B cell (primary cell): ENCODE measurements at regions not wholly inside any gene's neighbourhood (a gene's known extent, or its start where the extent isn't known, plus 50 kb on each side); places are given as distances from the start of the nearest gene placed in this dataset.

Experiments
- EZH2 ChIP-seq: IDR thresholded peaks from 2 replicates; pipeline ENCODE4 v1.6.1; 2012; ENCODE audit warnings: borderline replicate concordance, low read depth, mild to moderate bottlenecking, moderate library complexity, low read length; ENCODE audit not compliant: insufficient read depth, poor library complexity, severe bottlenecking
- TF ChIP-seq, protein P1 (sequence below): fragments of 200-600 bp; IDR thresholded peaks from one replicate; pipeline ENCODE4 v1.8.0; 2022; ENCODE audit warnings: antibody characterized with exemption, mild to moderate bottlenecking

DNA sequence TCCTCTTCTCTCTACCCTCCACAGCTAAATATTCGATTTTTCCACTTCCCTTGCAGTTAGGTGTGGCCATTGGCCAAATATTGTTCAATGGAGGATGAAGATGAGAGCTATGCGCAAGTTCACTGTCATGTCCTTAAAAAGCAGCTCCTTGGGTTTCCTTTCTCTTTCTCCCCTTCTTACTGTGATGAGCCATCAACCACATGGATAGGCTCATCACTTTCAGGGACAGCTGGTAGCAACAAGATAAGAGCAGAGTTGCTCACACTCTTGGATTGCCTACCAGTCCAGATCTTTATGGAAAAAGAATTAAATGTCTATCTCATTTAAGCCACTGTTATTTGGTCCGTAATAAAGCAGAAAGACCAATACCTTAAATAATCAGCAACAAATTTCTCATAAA lies 377.0 kb downstream of the DDX10 start:
- no peak for TF ChIP-seq EZH2
- TF ChIP-seq, protein P1, sequence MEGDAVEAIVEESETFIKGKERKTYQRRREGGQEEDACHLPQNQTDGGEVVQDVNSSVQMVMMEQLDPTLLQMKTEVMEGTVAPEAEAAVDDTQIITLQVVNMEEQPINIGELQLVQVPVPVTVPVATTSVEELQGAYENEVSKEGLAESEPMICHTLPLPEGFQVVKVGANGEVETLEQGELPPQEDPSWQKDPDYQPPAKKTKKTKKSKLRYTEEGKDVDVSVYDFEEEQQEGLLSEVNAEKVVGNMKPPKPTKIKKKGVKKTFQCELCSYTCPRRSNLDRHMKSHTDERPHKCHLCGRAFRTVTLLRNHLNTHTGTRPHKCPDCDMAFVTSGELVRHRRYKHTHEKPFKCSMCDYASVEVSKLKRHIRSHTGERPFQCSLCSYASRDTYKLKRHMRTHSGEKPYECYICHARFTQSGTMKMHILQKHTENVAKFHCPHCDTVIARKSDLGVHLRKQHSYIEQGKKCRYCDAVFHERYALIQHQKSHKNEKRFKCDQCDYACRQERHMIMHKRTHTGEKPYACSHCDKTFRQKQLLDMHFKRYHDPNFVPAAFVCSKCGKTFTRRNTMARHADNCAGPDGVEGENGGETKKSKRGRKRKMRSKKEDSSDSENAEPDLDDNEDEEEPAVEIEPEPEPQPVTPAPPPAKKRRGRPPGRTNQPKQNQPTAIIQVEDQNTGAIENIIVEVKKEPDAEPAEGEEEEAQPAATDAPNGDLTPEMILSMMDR: no peak
